PC-3 (cell line): ENCODE measurements at regions not wholly inside any gene's neighbourhood (a gene's known extent, or its start where the extent isn't known, plus 50 kb on each side); places are given as distances from the start of the nearest gene placed in this dataset.

Experiments
- ATAC-seq: fragments of 200-7000 bp; cut with Tn5 transposase; 2 replicates; pipeline ENCODE4 v1.9.1; 2020; ENCODE audit warnings: mild to moderate bottlenecking, moderate library complexity
- BruUV-seq: library from RNA; stranded (reverse); fragments of 400-500 nt; replicated peaks from 2 replicates; lab custom pipeline; 2021; lab: Mats Ljungman, UMichigan
- CTCF ChIA-PET: fragments of 300-600 bp; sonication (Branson Sonifier 250); formaldehyde crosslinking; loops from one replicate; lab custom pipeline; 2022; ENCODE audit warnings: antibody characterized with exemption; lab: Charles Lee
- POLR2A ChIA-PET: fragments of 300-600 bp; sonication (Branson Sonifier 250); formaldehyde crosslinking; loops from one replicate; lab custom pipeline; 2022; ENCODE audit warnings: antibody characterized with exemption; ENCODE audit not compliant: unreplicated experiment; lab: Charles Lee
- DNase-seq: peaks from one replicate; pipeline ENCODE4 v3.0.0-alpha.2; 2015
- H2AFZ ChIP-seq: fragments of 300-600 bp; sonication (generic); 2 replicates; pipeline ENCODE4 v1.6.0; 2016; ENCODE audit warnings: antibody characterized with exemption, low read length
- H3F3A ChIP-seq: fragments of 300-600 bp; sonication (generic); one replicate; pipeline ENCODE4 v1.6.0; 2017; ENCODE audit warnings: antibody characterized with exemption, low read length, control low read depth, mild to moderate bottlenecking; ENCODE audit not compliant: unreplicated experiment
- H3K27ac ChIP-seq: fragments of 300-600 bp; sonication (generic); 2 replicates; pipeline ENCODE4 v1.5.1; 2016; ENCODE audit warnings: mild to moderate bottlenecking, low read length
- H3K27me3 ChIP-seq: fragments of 300-600 bp; sonication (generic); 2 replicates; pipeline ENCODE4 v1.6.1; 2016; ENCODE audit warnings: low read length, mixed read lengths
- H3K36me3 ChIP-seq: fragments of 300-600 bp; sonication (generic); 2 replicates; pipeline ENCODE4 v1.6.1; 2016; ENCODE audit warnings: low read depth, mixed run types, low read length, mixed read lengths
- H3K4me1 ChIP-seq: fragments of 300-600 bp; sonication (generic); 2 replicates; pipeline ENCODE4 v1.5.1; 2016; ENCODE audit warnings: low read length; ENCODE audit not compliant: insufficient read depth
- H3K4me2 ChIP-seq: fragments of 300-600 bp; sonication (generic); 2 replicates; pipeline ENCODE4 v1.6.0; 2016; ENCODE audit warnings: low read length
- H3K4me3 ChIP-seq: fragments of 300-600 bp; sonication (generic); 2 replicates; pipeline ENCODE4 v1.5.1; 2016; ENCODE audit warnings: mild to moderate bottlenecking, low read length, mixed read lengths
- H3K79me2 ChIP-seq: fragments of 300-600 bp; sonication (generic); 2 replicates; pipeline ENCODE4 v1.6.1; 2017; ENCODE audit warnings: low read length, mixed read lengths
- H3K9ac ChIP-seq: fragments of 300-600 bp; sonication (generic); 2 replicates; pipeline ENCODE4 v1.6.0; 2016; ENCODE audit warnings: mild to moderate bottlenecking, low read length
- H3K9me2 ChIP-seq: fragments of 300-600 bp; sonication (generic); replicated peaks from 2 replicates; pipeline ENCODE4 v1.6.1; 2016; ENCODE audit warnings: mixed run types, low read length, mixed read lengths
- H3K9me3 ChIP-seq: fragments of 300-600 bp; sonication (generic); 2 replicates; pipeline ENCODE4 v1.6.1; 2016; ENCODE audit warnings: low read length, mixed read lengths
- H4K20me1 ChIP-seq: fragments of 300-600 bp; sonication (generic); 2 replicates; pipeline ENCODE4 v1.6.1; 2016; ENCODE audit warnings: low read length, mixed read lengths
- CTCF ChIP-seq: fragments of 300-600 bp; sonication (generic); conservative IDR thresholded peaks from 2 replicates; pipeline ENCODE4 v1.5.1; 2017; ENCODE audit warnings: antibody characterized with exemption, low read depth, mild to moderate bottlenecking, low read length
- EZH2 ChIP-seq: fragments of 300-600 bp; sonication (generic); IDR thresholded peaks from one replicate; pipeline ENCODE4 v1.6.1; 2017; ENCODE audit warnings: antibody characterized with exemption, mild to moderate bottlenecking, low read length; ENCODE audit not compliant: unreplicated experiment
- EZH2phosphoT487 ChIP-seq: fragments of 300-600 bp; sonication (generic); IDR thresholded peaks from 2 replicates; pipeline ENCODE4 v1.6.1; 2018; ENCODE audit warnings: mild to moderate bottlenecking, antibody characterized with exemption, low read length, borderline replicate concordance
- intact Hi-C: fragments of 100-400 bp; cut with micrococcal nuclease; formaldehyde crosslinking; loops from 2 replicates; pipeline ENCODE4 v1.9.0; 2023

- ATAC-seq (peak; percentile 48), DNase-seq (peak; percentile 68)
- H3F3A ChIP-seq, result no peaks in the 10 kb centered on the region
- no TSS peak for BruUV-seq
- POLR2A ChIA-PET, result no interaction called here
- H3K27ac ChIP-seq, result no peak overlapping the region
- H4K20me1 ChIP-seq, result no peaks in the 10 kb centered on the region
- CTCF ChIA-PET, result interaction anchor here (0.5 kb wide), 1 partner anchor 307 kb away, joined by 3 read pairs; no protein-coding TSS in a partner anchor
- no peaks in the 10 kb centered on the region for H3K36me3 ChIP-seq
- H3K4me1 ChIP-seq, result peaks cover 8% of the 10 kb centered on the region
- H3K27me3 ChIP-seq, result 0 out of 2 replicates have a peak, but pooled peaks cover 14% of the 10 kb centered on the region
- no peak overlapping the region for H2AFZ ChIP-seq
- H3K9me3 ChIP-seq, result no peaks in the 10 kb centered on the region
- no peak overlapping the region for H3K4me2 ChIP-seq
- no peak overlapping the region for H3K9ac ChIP-seq
- no peaks in the 10 kb centered on the region for H3K9me2 ChIP-seq
- H3K79me2 ChIP-seq, result no peaks in the 10 kb centered on the region
- TF ChIP-seq EZH2phosphoT487 (no peak), CTCF (peak; percentile 82), EZH2 (no peak)
- H3K4me3 ChIP-seq, result no peak overlapping the region
- intact Hi-C loops, result loop anchor here (1.0 to 10.0 kb wide), 3 partner anchors 53 to 105 kb away; no protein-coding TSS in a partner anchor
Observed at GRCh38 chr1:25037174-25038074, 107.3 kb upstream of the RUNX3 start.

DNA sequence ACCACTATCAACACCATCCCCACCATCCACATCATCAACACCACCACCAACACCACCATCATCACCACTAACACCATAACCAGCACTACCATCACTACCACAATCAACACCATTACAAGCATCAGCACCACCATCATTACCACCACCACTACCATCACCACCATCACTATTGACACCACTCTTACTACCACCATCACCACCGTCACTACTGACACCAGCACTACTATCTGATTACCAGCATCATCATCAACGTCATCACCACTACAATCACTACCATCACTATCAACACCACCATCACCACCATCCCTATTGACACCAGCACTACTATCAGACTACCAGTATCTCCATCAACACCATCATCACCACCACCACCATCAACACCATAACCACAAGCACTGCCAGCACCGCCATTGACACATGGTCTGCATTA, 106.1 kb upstream of the RUNX3 start:
- no peaks in the 10 kb centered on the region for H3K79me2 ChIP-seq
- no peaks in the 10 kb centered on the region for H3K36me3 ChIP-seq
- H2AFZ ChIP-seq, result no peak overlapping the region
- no peaks in the 10 kb centered on the region for H3K9me2 ChIP-seq
- H4K20me1 ChIP-seq, result no peaks in the 10 kb centered on the region
- BruUV-seq, result no TSS peak
- ATAC-seq, result no peak
- ChIA-PET POLR2A (no interaction called here), CTCF (no interaction called here)
- H3F3A ChIP-seq, result no peaks in the 10 kb centered on the region
- no peaks in the 10 kb centered on the region for H3K9me3 ChIP-seq
- no peak overlapping the region for H3K4me2 ChIP-seq
- 0 out of 2 replicates have a peak, but pooled peaks cover 6% of the 10 kb centered on the region for H3K27me3 ChIP-seq
- intact Hi-C loops, result loop anchor here (2.0 to 10.0 kb wide), 2 partner anchors 51 to 65 kb away; no protein-coding TSS in a partner anchor
- H3K9ac ChIP-seq, result no peak overlapping the region
- TF ChIP-seq CTCF, result no peak
- TF ChIP-seq EZH2, result no peak
- no peak for TF ChIP-seq EZH2phosphoT487
- H3K4me3 ChIP-seq, result no peak overlapping the region
- H3K4me1 ChIP-seq, result peaks cover 18% of the 10 kb centered on the region
- H3K27ac ChIP-seq, result no peak overlapping the region
- no peak for DNase-seq
